B cell (primary cell): ENCODE measurements at regions not wholly inside any gene's neighbourhood (a gene's known extent, or its start where the extent isn't known, plus 50 kb on each side); places are given as distances from the start of the nearest gene placed in this dataset.

ENCODE experiments used
- ATAC-seq: fragments of 200-7000 bp; cut with Tn5 transposase; one replicate; pipeline ENCODE4 v1.10.0; 2021; ENCODE audit warnings: low read depth, mild to moderate bottlenecking, moderate number of reproducible peaks, moderate library complexity
- CTCF ChIA-PET: fragments of 350-600 bp; sonication (Branson Sonifier 250); formaldehyde crosslinking; loops from one replicate; lab custom pipeline; 2021; ENCODE audit warnings: antibody characterized with exemption, inconsistent platforms; lab: Charles Lee
- POLR2A ChIA-PET: fragments of 350-600 bp; sonication (Branson Sonifier 250); formaldehyde crosslinking; loops from one replicate; lab custom pipeline; 2021; ENCODE audit warnings: antibody characterized with exemption; lab: Charles Lee
- DNase-seq: peaks from one replicate; pipeline ENCODE4 v3.0.0; 2013
- H2AFZ ChIP-seq: 2 replicates; pipeline ENCODE4 v1.6.1; 2012; ENCODE audit warnings: mild to moderate bottlenecking, low read depth, low read length; ENCODE audit not compliant: insufficient read depth, poor library complexity, severe bottlenecking
- H3K27ac ChIP-seq, 2 donors: 1 replicate in 1 of 2; 2 replicates in 1 of 2; pipeline ENCODE4 v1.5.1; 2012 to 2013; ENCODE audit warnings: low read length in 2 of 2, mild to moderate bottlenecking in 2 of 2, moderate library complexity in 1 of 2
- H3K27me3 ChIP-seq, 4 experiments: fragments of 200-600 bp in 1 of 4; sonication (generic) in 1 of 4; replicated peaks in 1 of 4; 1 replicate in 2 of 4; 2 replicates in 2 of 4; pipeline versions ENCODE4 v1.6.1 to v1.7.0; 2013 to 2016; ENCODE audit warnings: low read length in 3 of 4, mild to moderate bottlenecking in 2 of 4, mixed read lengths in 1 of 4, moderate library complexity in 1 of 4; ENCODE audit not compliant: insufficient read depth in 4 of 4, control insufficient read depth in 3 of 4; ENCODE audit errors: control extremely low read depth in 1 of 4
- H3K36me3 ChIP-seq, 2 experiments: replicated peaks in 1 of 2; 1 replicate in 1 of 2; 2 replicates in 1 of 2; pipeline versions ENCODE4 v1.6.1 to v1.7.1; 2013; ENCODE audit warnings: low read length in 1 of 2; ENCODE audit not compliant: insufficient read depth in 2 of 2, control insufficient read depth in 1 of 2; ENCODE audit errors: control extremely low read depth in 1 of 2, extremely low read depth in 1 of 2
- H3K4me1 ChIP-seq, 2 donors: fragments of 200-600 bp in 1 of 2; sonication (generic) in 1 of 2; 1 replicate in 1 of 2; 2 replicates in 1 of 2; pipeline versions ENCODE4 v1.5.1 to v1.6.1; 2013 to 2017; ENCODE audit warnings: low read length in 2 of 2; ENCODE audit not compliant: control insufficient read depth in 2 of 2, insufficient read depth in 2 of 2
- H3K4me2 ChIP-seq: replicated peaks from 2 replicates; pipeline ENCODE3; 2012; ENCODE audit warnings: mild to moderate bottlenecking, low read depth, low read length; ENCODE audit not compliant: poor library complexity, severe bottlenecking
- H3K4me3 ChIP-seq, 5 experiments: fragments of 200-600 bp in 1 of 5; sonication (generic) in 1 of 5; 1 replicate in 3 of 5; 2 replicates in 2 of 5; pipeline versions ENCODE4 v1.5.1 to v1.7.0; 2011 to 2016; ENCODE audit warnings: low read length in 4 of 5, mild to moderate bottlenecking in 4 of 5, low read depth in 2 of 5, control low read depth in 1 of 5, moderate library complexity in 1 of 5; ENCODE audit not compliant: insufficient read depth in 1 of 5; ENCODE audit errors: control extremely low read depth in 1 of 5, extremely low read depth in 1 of 5
- H3K79me2 ChIP-seq: fragments of 200-600 bp; sonication (generic); one replicate; pipeline ENCODE4 v1.6.0; 2016; ENCODE audit warnings: low read length; ENCODE audit not compliant: control insufficient read depth, insufficient read depth
- H3K9ac ChIP-seq: fragments of 200-600 bp; sonication (generic); 2 replicates; pipeline ENCODE4 v1.6.1; 2017; ENCODE audit warnings: mild to moderate bottlenecking, low read length, moderate library complexity
- H3K9me3 ChIP-seq, 3 donors: one replicate each; pipeline versions ENCODE4 v1.6.1 to v1.7.1; 2013; ENCODE audit warnings: low read length in 2 of 3; ENCODE audit not compliant: control insufficient read depth in 2 of 3, insufficient read depth in 1 of 3; ENCODE audit errors: control extremely low read depth in 1 of 3
- H4K20me1 ChIP-seq: 2 replicates; pipeline ENCODE4 v1.6.0; 2012; ENCODE audit warnings: mild to moderate bottlenecking, low read length; ENCODE audit not compliant: insufficient read depth, control insufficient read depth, poor library complexity, severe bottlenecking
- H3K27ac Mint-ChIP-seq: one replicate; pipeline ENCODE4 v1.8.0; 2021; ENCODE audit warnings: mixed read lengths
- H3K27me3 Mint-ChIP-seq: one replicate; pipeline ENCODE4 v1.8.0; 2021; ENCODE audit warnings: mixed read lengths
- H3K4me1 Mint-ChIP-seq: one replicate; pipeline ENCODE4 v1.8.0; 2021; ENCODE audit warnings: mixed read lengths
- H3K4me3 Mint-ChIP-seq: one replicate; pipeline ENCODE4 v1.8.0; 2021; ENCODE audit warnings: mixed read lengths
- H3K9me3 Mint-ChIP-seq: one replicate; pipeline ENCODE4 v1.8.0; 2022; ENCODE audit warnings: mixed read lengths; ENCODE audit not compliant: insufficient read depth
- EZH2 ChIP-seq: IDR thresholded peaks from 2 replicates; pipeline ENCODE4 v1.6.1; 2012; ENCODE audit warnings: borderline replicate concordance, low read depth, mild to moderate bottlenecking, moderate library complexity, low read length; ENCODE audit not compliant: insufficient read depth, poor library complexity, severe bottlenecking
- WGBS: methylation state at CpG from one replicate; pipeline ENCODE4 v1.1.5; 2013; ENCODE audit warnings: missing lambda C conversion rate; ENCODE audit not compliant: insufficient coverage; 5-methylcytosine and 5-hydroxymethylcytosine counted together
- intact Hi-C: fragments of 100-400 bp; cut with micrococcal nuclease; formaldehyde crosslinking; loops from one replicate; pipeline ENCODE4 v1.10.0; 2022
- TF ChIP-seq, protein P1 (sequence below): fragments of 200-600 bp; IDR thresholded peaks from one replicate; pipeline ENCODE4 v1.8.0; 2022; ENCODE audit warnings: antibody characterized with exemption, mild to moderate bottlenecking

- no peaks in the 10 kb centered on the region for H4K20me1 ChIP-seq
- H3K27me3 ChIP-seq: peaks cover 0 to 21% (median 0%) of the 10 kb centered on the region in 4 experiments
- no peaks in the 10 kb centered on the region for H3K36me3 ChIP-seq
- DNase-seq: no peak
- Mint-ChIP-seq H3K9me3 (no peaks in the 10 kb centered on the region), H3K4me3 (no peak overlapping the region), H3K27ac (no peak overlapping the region), H3K27me3 (peaks cover 19% of the 10 kb centered on the region), H3K4me1 (no peaks in the 10 kb centered on the region)
- ChIA-PET POLR2A (no interaction called here), CTCF (no interaction called here)
- no peak overlapping the region for H3K4me3 ChIP-seq
- no peak for ATAC-seq
- H3K79me2 ChIP-seq: no peaks in the 10 kb centered on the region
- intact Hi-C loops: no loop called here
- H3K9me3 ChIP-seq: no peaks in the 10 kb centered on the region
- H3K4me2 ChIP-seq: no peak overlapping the region
- 77% methylated on average over 8 of the region's 8 CpGs for WGBS
- H2AFZ ChIP-seq: no peak overlapping the region
- H3K4me1 ChIP-seq: no peaks in the 10 kb centered on the region
- H3K9ac ChIP-seq: no peak overlapping the region
- no peak overlapping the region for H3K27ac ChIP-seq
- TF ChIP-seq EZH2: no peak
- TF ChIP-seq, protein P1, sequence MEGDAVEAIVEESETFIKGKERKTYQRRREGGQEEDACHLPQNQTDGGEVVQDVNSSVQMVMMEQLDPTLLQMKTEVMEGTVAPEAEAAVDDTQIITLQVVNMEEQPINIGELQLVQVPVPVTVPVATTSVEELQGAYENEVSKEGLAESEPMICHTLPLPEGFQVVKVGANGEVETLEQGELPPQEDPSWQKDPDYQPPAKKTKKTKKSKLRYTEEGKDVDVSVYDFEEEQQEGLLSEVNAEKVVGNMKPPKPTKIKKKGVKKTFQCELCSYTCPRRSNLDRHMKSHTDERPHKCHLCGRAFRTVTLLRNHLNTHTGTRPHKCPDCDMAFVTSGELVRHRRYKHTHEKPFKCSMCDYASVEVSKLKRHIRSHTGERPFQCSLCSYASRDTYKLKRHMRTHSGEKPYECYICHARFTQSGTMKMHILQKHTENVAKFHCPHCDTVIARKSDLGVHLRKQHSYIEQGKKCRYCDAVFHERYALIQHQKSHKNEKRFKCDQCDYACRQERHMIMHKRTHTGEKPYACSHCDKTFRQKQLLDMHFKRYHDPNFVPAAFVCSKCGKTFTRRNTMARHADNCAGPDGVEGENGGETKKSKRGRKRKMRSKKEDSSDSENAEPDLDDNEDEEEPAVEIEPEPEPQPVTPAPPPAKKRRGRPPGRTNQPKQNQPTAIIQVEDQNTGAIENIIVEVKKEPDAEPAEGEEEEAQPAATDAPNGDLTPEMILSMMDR: no peak
Observed at GRCh38 chr17:79411419-79411818, 199.4 kb downstream of the RBFOX3 start.

GRCh38 chr17:79410681-79411080, 200.2 kb downstream of the RBFOX3 start:
- Histone ChIP-seq H3K9me3 (peaks cover 0 to 2% (median 0%) of the 10 kb centered on the region in 3 donors), H3K27me3 (peaks cover 0 to 24% (median 2%) of the 10 kb centered on the region in 4 experiments), H3K4me3 (no peak overlapping the region), H3K4me2 (no peak overlapping the region), H3K36me3 (no peaks in the 10 kb centered on the region), H3K27ac (no peak overlapping the region), H4K20me1 (no peaks in the 10 kb centered on the region), H3K9ac (no peak overlapping the region), H3K79me2 (no peaks in the 10 kb centered on the region), H2AFZ (no peak overlapping the region), H3K4me1 (no peaks in the 10 kb centered on the region)
- no peaks in the 10 kb centered on the region for H3K9me3 Mint-ChIP-seq
- H3K27ac Mint-ChIP-seq: no peak overlapping the region
- peaks cover 26% of the 10 kb centered on the region for H3K27me3 Mint-ChIP-seq
- ATAC-seq (no peak), DNase-seq (no peak)
- ChIA-PET POLR2A (no interaction called here), CTCF (interaction anchor here (1.0 to 1.1 kb wide), 3 partner anchors 10 to 17 kb away, joined by 3 to 4 read pairs (median 4); no protein-coding TSS in a partner anchor)
- H3K4me1 Mint-ChIP-seq: no peaks in the 10 kb centered on the region
- intact Hi-C loops: no loop called here
- no peak for TF ChIP-seq EZH2
- TF ChIP-seq, protein P1: no peak
- no peak overlapping the region for H3K4me3 Mint-ChIP-seq
- WGBS: 73% methylated on average over 9 of the region's 9 CpGs
